Endothelial cell of umbilical vein (primary cell): ENCODE measurements at regions not wholly inside any gene's neighbourhood (a gene's known extent, or its start where the extent isn't known, plus 50 kb on each side); places are given as distances from the start of the nearest gene placed in this dataset.

Source experiments
- CTCF ChIP-seq, 2 donors: IDR thresholded peaks; 1 replicate in 1 of 2; 2 replicates in 1 of 2; pipeline ENCODE4 v1.5.1; 2011; ENCODE audit warnings: low read length in 2 of 2, mild to moderate bottlenecking in 2 of 2, moderate library complexity in 2 of 2, control low read depth in 1 of 2, inconsistent platforms in 1 of 2, low read depth in 1 of 2; ENCODE audit not compliant: insufficient read depth in 1 of 2; ENCODE audit errors: extremely low read depth in 1 of 2
- JUN ChIP-seq: IDR thresholded peaks from 2 replicates; pipeline ENCODE4 v1.6.1; 2011; ENCODE audit warnings: borderline replicate concordance, low read depth; ENCODE audit not compliant: insufficient read length, insufficient read depth

GRCh38 chr4:103478734-103479133, 241.1 kb downstream of the TACR3 start:
- no peak for TF ChIP-seq CTCF (IDR thresholded peaks at IDR 0.05; ENCODE audit: extremely low read depth in 1 of 2, insufficient read depth in 1 of 2, low read depth in 1 of 2, low read length in 2 of 2)
- TF ChIP-seq JUN, result no peak
